ENCODE measurements at regions not wholly inside any gene's neighbourhood (a gene's known extent, or its start where the extent isn't known, plus 50 kb on each side); places are given as distances from the start of the nearest gene placed in this dataset.

GRCh38 chr13:62209529-62209928 is 793.9 kb upstream of the PCDH20 start:
- H3K36me3 ChIP-seq (ENCODE audit: control insufficient read depth, insufficient read depth, low read length), result no peaks in the 10 kb centered on the region
- peaks cover 12% of the 10 kb centered on the region for H3K9me3 ChIP-seq (ENCODE audit: control insufficient read depth, insufficient read depth, low read depth, low read length)
- H3K27ac ChIP-seq (ENCODE audit: low read depth, low read length), result no peak overlapping the region
- H3K4me3 ChIP-seq (ENCODE audit: low read depth, low read length), result no peak overlapping the region
- no peaks in the 10 kb centered on the region for H3K4me1 ChIP-seq (ENCODE audit: control insufficient read depth, insufficient read depth, low read length)
- no peaks in the 10 kb centered on the region for H3K27me3 ChIP-seq (ENCODE audit: control insufficient read depth, insufficient read depth, low read length)
- no peak overlapping the region for H3K9ac ChIP-seq (ENCODE audit: low read length)

- H3K9ac ChIP-seq (ENCODE audit: low read length), result no peak overlapping the region
- H3K36me3 ChIP-seq (ENCODE audit: control insufficient read depth, insufficient read depth, low read length), result no peaks in the 10 kb centered on the region
- peaks cover 12% of the 10 kb centered on the region for H3K9me3 ChIP-seq (ENCODE audit: control insufficient read depth, insufficient read depth, low read depth, low read length)
- no peak overlapping the region for H3K4me3 ChIP-seq (ENCODE audit: low read depth, low read length)
- H3K27ac ChIP-seq (ENCODE audit: low read depth, low read length), result no peak overlapping the region
- H3K27me3 ChIP-seq (ENCODE audit: control insufficient read depth, insufficient read depth, low read length), result no peaks in the 10 kb centered on the region
- no peaks in the 10 kb centered on the region for H3K4me1 ChIP-seq (ENCODE audit: control insufficient read depth, insufficient read depth, low read length)
Measured at GRCh38 chr13:62207388-62207787, 791.7 kb upstream of the PCDH20 start.

GRCh38 chr13:62206165-62206564 is 790.5 kb upstream of the PCDH20 start:
- no peak overlapping the region for H3K4me3 ChIP-seq (ENCODE audit: low read depth, low read length)
- H3K36me3 ChIP-seq (ENCODE audit: control insufficient read depth, insufficient read depth, low read length), result no peaks in the 10 kb centered on the region
- peaks cover 12% of the 10 kb centered on the region for H3K9me3 ChIP-seq (ENCODE audit: control insufficient read depth, insufficient read depth, low read depth, low read length)
- no peak overlapping the region for H3K9ac ChIP-seq (ENCODE audit: low read length)
- H3K27ac ChIP-seq (ENCODE audit: low read depth, low read length), result no peak overlapping the region
- H3K4me1 ChIP-seq (ENCODE audit: control insufficient read depth, insufficient read depth, low read length), result no peaks in the 10 kb centered on the region
- no peaks in the 10 kb centered on the region for H3K27me3 ChIP-seq (ENCODE audit: control insufficient read depth, insufficient read depth, low read length)

GRCh38 chr13:62205273-62205672 is 789.6 kb upstream of the PCDH20 start:
- Histone ChIP-seq H3K4me3 (ENCODE audit: low read depth, low read length) (no peak overlapping the region), H3K4me1 (ENCODE audit: control insufficient read depth, insufficient read depth, low read length) (no peaks in the 10 kb centered on the region), H3K27ac (ENCODE audit: low read depth, low read length) (no peak overlapping the region), H3K9me3 (ENCODE audit: control insufficient read depth, insufficient read depth, low read depth, low read length) (peaks cover 12% of the 10 kb centered on the region), H3K36me3 (ENCODE audit: control insufficient read depth, insufficient read depth, low read length) (no peaks in the 10 kb centered on the region), H3K27me3 (ENCODE audit: control insufficient read depth, insufficient read depth, low read length) (no peaks in the 10 kb centered on the region), H3K9ac (ENCODE audit: low read length) (no peak overlapping the region)

GRCh38 chr13:62194371-62194770 is 778.7 kb upstream of the PCDH20 start:
- no peak overlapping the region for H3K27ac ChIP-seq (ENCODE audit: low read depth, low read length)
- no peak overlapping the region for H3K9ac ChIP-seq (ENCODE audit: low read length)
- no peaks in the 10 kb centered on the region for H3K9me3 ChIP-seq (ENCODE audit: control insufficient read depth, insufficient read depth, low read depth, low read length)
- H3K36me3 ChIP-seq (ENCODE audit: control insufficient read depth, insufficient read depth, low read length), result no peaks in the 10 kb centered on the region
- no peak overlapping the region for H3K4me3 ChIP-seq (ENCODE audit: low read depth, low read length)
- H3K27me3 ChIP-seq (ENCODE audit: control insufficient read depth, insufficient read depth, low read length), result no peaks in the 10 kb centered on the region
- H3K4me1 ChIP-seq (ENCODE audit: control insufficient read depth, insufficient read depth, low read length), result no peaks in the 10 kb centered on the region

- H3K27me3 ChIP-seq (ENCODE audit: control insufficient read depth, insufficient read depth, low read length), result no peaks in the 10 kb centered on the region
- no peaks in the 10 kb centered on the region for H3K4me1 ChIP-seq (ENCODE audit: control insufficient read depth, insufficient read depth, low read length)
- H3K4me3 ChIP-seq (ENCODE audit: low read depth, low read length), result no peak overlapping the region
- H3K36me3 ChIP-seq (ENCODE audit: control insufficient read depth, insufficient read depth, low read length), result no peaks in the 10 kb centered on the region
- no peak overlapping the region for H3K27ac ChIP-seq (ENCODE audit: low read depth, low read length)
- no peak overlapping the region for H3K9ac ChIP-seq (ENCODE audit: low read length)
- H3K9me3 ChIP-seq (ENCODE audit: control insufficient read depth, insufficient read depth, low read depth, low read length), result no peaks in the 10 kb centered on the region
Measured at GRCh38 chr13:62193919-62194318, 778.3 kb upstream of the PCDH20 start.

- Histone ChIP-seq H3K4me3 (ENCODE audit: low read depth, low read length) (no peak overlapping the region), H3K36me3 (ENCODE audit: control insufficient read depth, insufficient read depth, low read length) (no peaks in the 10 kb centered on the region), H3K4me1 (ENCODE audit: control insufficient read depth, insufficient read depth, low read length) (peaks cover 7% of the 10 kb centered on the region), H3K27ac (ENCODE audit: low read depth, low read length) (no peak overlapping the region), H3K9ac (ENCODE audit: low read length) (no peak overlapping the region), H3K9me3 (ENCODE audit: control insufficient read depth, insufficient read depth, low read depth, low read length) (no peaks in the 10 kb centered on the region), H3K27me3 (ENCODE audit: control insufficient read depth, insufficient read depth, low read length) (no peaks in the 10 kb centered on the region)
Measured at GRCh38 chr13:62185631-62186255, 770.1 kb upstream of the PCDH20 start.

GRCh38 chr13:62176051-62176450 is 760.4 kb upstream of the PCDH20 start:
- H3K4me3 ChIP-seq (ENCODE audit: low read depth, low read length), result no peak overlapping the region
- H3K27ac ChIP-seq (ENCODE audit: low read depth, low read length), result no peak overlapping the region
- H3K9me3 ChIP-seq (ENCODE audit: control insufficient read depth, insufficient read depth, low read depth, low read length), result no peaks in the 10 kb centered on the region
- peaks cover 3% of the 10 kb centered on the region; the same call in 1 of the 2 replicates for H3K4me1 ChIP-seq (ENCODE audit: control insufficient read depth, insufficient read depth, low read length)
- no peaks in the 10 kb centered on the region for H3K27me3 ChIP-seq (ENCODE audit: control insufficient read depth, insufficient read depth, low read length)
- H3K9ac ChIP-seq (ENCODE audit: low read length), result no peak overlapping the region
- H3K36me3 ChIP-seq (ENCODE audit: control insufficient read depth, insufficient read depth, low read length), result no peaks in the 10 kb centered on the region

- peaks cover 3% of the 10 kb centered on the region; the same call in 1 of the 2 replicates for H3K4me1 ChIP-seq (ENCODE audit: control insufficient read depth, insufficient read depth, low read length)
- H3K27me3 ChIP-seq (ENCODE audit: control insufficient read depth, insufficient read depth, low read length), result no peaks in the 10 kb centered on the region
- no peak overlapping the region for H3K9ac ChIP-seq (ENCODE audit: low read length)
- no peak overlapping the region for H3K27ac ChIP-seq (ENCODE audit: low read depth, low read length)
- H3K4me3 ChIP-seq (ENCODE audit: low read depth, low read length), result no peak overlapping the region
- no peaks in the 10 kb centered on the region for H3K9me3 ChIP-seq (ENCODE audit: control insufficient read depth, insufficient read depth, low read depth, low read length)
- no peaks in the 10 kb centered on the region for H3K36me3 ChIP-seq (ENCODE audit: control insufficient read depth, insufficient read depth, low read length)
Measured at GRCh38 chr13:62173958-62174357, 758.3 kb upstream of the PCDH20 start.

GRCh38 chr13:62171697-62172096 is 756.0 kb upstream of the PCDH20 start:
- no peaks in the 10 kb centered on the region for H3K27me3 ChIP-seq (ENCODE audit: control insufficient read depth, insufficient read depth, low read length)
- H3K36me3 ChIP-seq (ENCODE audit: control insufficient read depth, insufficient read depth, low read length), result no peaks in the 10 kb centered on the region
- H3K9ac ChIP-seq (ENCODE audit: low read length), result no peak overlapping the region
- no peak overlapping the region for H3K4me3 ChIP-seq (ENCODE audit: low read depth, low read length)
- peaks cover 3% of the 10 kb centered on the region; the same call in 1 of the 2 replicates for H3K4me1 ChIP-seq (ENCODE audit: control insufficient read depth, insufficient read depth, low read length)
- no peaks in the 10 kb centered on the region for H3K9me3 ChIP-seq (ENCODE audit: control insufficient read depth, insufficient read depth, low read depth, low read length)
- H3K27ac ChIP-seq (ENCODE audit: low read depth, low read length), result no peak overlapping the region

GRCh38 chr13:62168891-62169290 is 753.2 kb upstream of the PCDH20 start:
- H3K36me3 ChIP-seq (ENCODE audit: control insufficient read depth, insufficient read depth, low read length), result no peaks in the 10 kb centered on the region
- H3K9ac ChIP-seq (ENCODE audit: low read length), result no peak overlapping the region
- H3K9me3 ChIP-seq (ENCODE audit: control insufficient read depth, insufficient read depth, low read depth, low read length), result no peaks in the 10 kb centered on the region
- no peaks in the 10 kb centered on the region for H3K27me3 ChIP-seq (ENCODE audit: control insufficient read depth, insufficient read depth, low read length)
- H3K4me3 ChIP-seq (ENCODE audit: low read depth, low read length), result no peak overlapping the region
- no peak overlapping the region for H3K27ac ChIP-seq (ENCODE audit: low read depth, low read length)
- no peaks in the 10 kb centered on the region for H3K4me1 ChIP-seq (ENCODE audit: control insufficient read depth, insufficient read depth, low read length)
